Testis (tissue), 2 donors: ENCODE measurements at regions not wholly inside any gene's neighbourhood (a gene's known extent, or its start where the extent isn't known, plus 50 kb on each side); places are given as distances from the start of the nearest gene placed in this dataset.
A peak's percentile ranks its signal among the peaks of the same experiment; 100 is the strongest.

Experiments
- DNase-seq: peaks from one replicate; pipeline ENCODE4 v3.0.0-alpha.2; 2019
- H3K27ac ChIP-seq, 2 donors: fragments of 200-600 bp; sonication (generic); one replicate each; pipeline ENCODE4 v1.5.1; 2019
- H3K27me3 ChIP-seq: fragments of 200-600 bp; sonication (generic); one replicate; pipeline ENCODE4 v1.5.1; 2019
- H3K36me3 ChIP-seq: fragments of 200-600 bp; sonication (generic); one replicate; pipeline ENCODE4 v1.5.1; 2017; ENCODE audit warnings: low read depth; ENCODE audit errors: missing control alignments
- H3K4me1 ChIP-seq: fragments of 200-600 bp; sonication (generic); one replicate; pipeline ENCODE4 v1.5.1; 2019
- H3K4me3 ChIP-seq, 2 donors: fragments of 200-600 bp; sonication (generic); one replicate each; pipeline ENCODE4 v1.5.1; 2017 to 2019
- H3K9me3 ChIP-seq: fragments of 200-600 bp; sonication (generic); one replicate; pipeline ENCODE4 v1.5.1; 2017
- CTCF ChIP-seq, 3 experiments: fragments of 450-650 bp in 2 of 3; fragments of 200-600 bp in 1 of 3; sonication (generic) in 1 of 3; IDR thresholded peaks; one replicate each; pipeline ENCODE4 v1.5.1; 2016 to 2019; ENCODE audit warnings: antibody characterized with exemption in 3 of 3, mild to moderate bottlenecking in 2 of 3, moderate library complexity in 1 of 3
- POLR2A ChIP-seq: fragments of 450-650 bp; IDR thresholded peaks from one replicate; pipeline ENCODE4 v1.6.1; 2017; ENCODE audit warnings: antibody characterized with exemption, mild to moderate bottlenecking, moderate library complexity
- WGBS, 2 donors: methylation state at CpG; one replicate each; pipeline ENCODE4 v1.1.5; 2018; 5-methylcytosine and 5-hydroxymethylcytosine counted together
- intact Hi-C: fragments of 100-400 bp; cut with DNase I; formaldehyde crosslinking; loops from one replicate; pipeline ENCODE4 v1.15.1; 2023; ENCODE audit warnings: low total_unique reads

- no peak overlapping the region for H3K27ac ChIP-seq
- WGBS, 2 donors = 35 to 50% methylated on average over 4 of the region's 4 CpGs
Observed at GRCh38 chr2:64852771-64853241, 136.4 kb upstream of the SLC1A4 start.

GRCh38 chr2:64853306-64853705, 135.9 kb upstream of the SLC1A4 start:
- WGBS, 2 donors = 90 to 93% methylated on average over 5 of the region's 5 CpGs
- no peaks in the 10 kb centered on the region for H3K36me3 ChIP-seq
- no peaks in the 10 kb centered on the region for H3K27me3 ChIP-seq
- peaks cover 21% of the 10 kb centered on the region for H3K4me1 ChIP-seq
- TF ChIP-seq CTCF (IDR thresholded peaks at IDR 0.05) (no peak), POLR2A (no peak)
- no peak for DNase-seq
- H3K9me3 ChIP-seq = no peaks in the 10 kb centered on the region
- intact Hi-C loops = no loop called here
- no peak overlapping the region for H3K27ac ChIP-seq
- H3K4me3 ChIP-seq = no peak overlapping the region

More at GRCh38 chr2:64852771-64853241, 136.4 kb upstream of the SLC1A4 start:
- peak; percentile 22 for DNase-seq
- H3K27me3 ChIP-seq = no peaks in the 10 kb centered on the region
- H3K4me1 ChIP-seq = peaks cover 16% of the 10 kb centered on the region
- intact Hi-C loops = no loop called here
- TF ChIP-seq POLR2A = no peak
- no peak for TF ChIP-seq CTCF (IDR thresholded peaks at IDR 0.05)
- H3K9me3 ChIP-seq = no peaks in the 10 kb centered on the region
- no peak overlapping the region for H3K4me3 ChIP-seq
- no peaks in the 10 kb centered on the region for H3K36me3 ChIP-seq

GRCh38 chr2:64853894-64854293, 135.3 kb upstream of the SLC1A4 start:
- Histone ChIP-seq H3K4me3 (no peak overlapping the region), H3K4me1 (peaks cover 27% of the 10 kb centered on the region), H3K9me3 (no peaks in the 10 kb centered on the region), H3K27me3 (no peaks in the 10 kb centered on the region), H3K36me3 (no peaks in the 10 kb centered on the region), H3K27ac (no peak overlapping the region)
- 89 to 94% methylated on average over 1 of the region's 1 CpG for WGBS, 2 donors
- intact Hi-C loops = no loop called here
- no peak for DNase-seq
- TF ChIP-seq POLR2A (no peak), CTCF (IDR thresholded peaks at IDR 0.05) (no peak)

GRCh38 chr2:64854773-64855237, 134.4 kb upstream of the SLC1A4 start:
- H3K4me1 ChIP-seq = peaks cover 33% of the 10 kb centered on the region
- intact Hi-C loops = no loop called here

More at GRCh38 chr2:64854773-64855237, 134.4 kb upstream of the SLC1A4 start:
- Histone ChIP-seq H3K27me3 (no peaks in the 10 kb centered on the region), H3K4me3 (no peak overlapping the region), H3K36me3 (no peaks in the 10 kb centered on the region), H3K27ac (no peak overlapping the region), H3K9me3 (no peaks in the 10 kb centered on the region)
- TF ChIP-seq CTCF (IDR thresholded peaks at IDR 0.05) (no peak), POLR2A (no peak)
- WGBS, 2 donors = 92 to 93% methylated on average over 1 of the region's 1 CpG
- DNase-seq = peak; percentile 73
